ENCODE measurements at regions not wholly inside any gene's neighbourhood (a gene's known extent, or its start where the extent isn't known, plus 50 kb on each side); places are given as distances from the start of the nearest gene placed in this dataset.

DNA sequence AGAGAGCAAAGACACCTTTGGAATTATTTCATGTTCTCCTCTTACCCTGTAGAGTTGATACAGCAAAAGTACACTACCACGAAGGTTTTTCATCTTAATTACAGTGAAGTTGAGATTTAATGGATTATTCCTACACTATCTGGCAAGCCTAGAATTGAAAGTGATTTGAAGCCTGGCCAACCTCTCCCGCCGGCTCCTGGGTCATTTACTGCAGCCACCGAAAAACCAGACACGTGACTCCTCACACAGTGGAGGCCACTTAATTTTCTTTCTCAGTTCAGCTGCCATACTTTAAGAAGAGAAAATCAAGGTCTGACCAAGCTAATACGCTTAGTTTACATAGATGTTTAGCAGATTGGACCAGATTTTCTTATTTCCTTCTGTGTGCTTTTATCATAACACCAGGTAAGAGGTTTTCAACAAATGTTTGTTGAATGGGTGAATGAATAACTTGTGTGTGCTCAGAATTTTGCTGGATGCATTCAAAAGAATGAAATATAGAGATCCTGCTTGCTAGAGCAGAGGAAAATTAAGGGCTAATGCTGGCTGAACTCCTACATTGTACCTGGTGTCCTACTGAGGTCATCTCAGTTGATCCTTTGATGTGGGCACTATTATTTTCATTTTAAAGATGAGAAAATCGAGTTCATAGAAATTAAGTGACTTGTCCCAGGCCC, 97.2 kb upstream of the PDE10A start:
- H3K27ac Mint-ChIP-seq (ENCODE audit: low read depth), result no peak overlapping the region
- peaks cover 23% of the 10 kb centered on the region for H3K27me3 Mint-ChIP-seq
- ATAC-seq (replicated peaks; ENCODE audit: extremely low read depth, poor library complexity, severe bottlenecking) (no peak), DNase-seq (ENCODE audit: low spot score in 2 of 2) (no peak)
- H3K9me3 Mint-ChIP-seq, result peaks cover 12% of the 10 kb centered on the region
- peaks cover 1% of the 10 kb centered on the region for H3K36me3 Mint-ChIP-seq (ENCODE audit: insufficient read depth)
- no peak overlapping the region for H3K4me3 Mint-ChIP-seq
- H3K4me1 Mint-ChIP-seq, result no peaks in the 10 kb centered on the region

DNA sequence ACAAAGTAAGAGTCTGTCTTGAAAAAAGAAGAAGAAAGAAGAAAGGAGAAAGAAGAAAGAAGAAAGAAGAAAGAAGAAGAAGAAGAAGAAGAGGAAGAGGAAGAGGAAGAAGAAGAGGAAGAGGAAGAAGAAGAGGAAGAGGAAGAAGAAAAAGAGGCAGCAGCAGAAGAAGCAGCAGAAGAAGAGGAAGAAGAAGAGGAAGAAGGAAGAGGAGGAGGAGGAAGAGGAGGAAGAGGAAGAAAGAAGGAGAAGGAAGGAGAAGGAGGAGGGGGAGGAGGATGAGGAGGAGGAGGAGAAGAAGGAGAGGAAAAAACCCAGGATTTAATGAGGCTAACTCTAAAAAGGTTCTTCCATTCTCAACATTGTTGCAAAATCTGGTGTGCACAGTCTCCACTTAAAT, 95.4 kb upstream of the PDE10A start:
- no peak for ATAC-seq (replicated peaks; ENCODE audit: extremely low read depth, poor library complexity, severe bottlenecking)
- Mint-ChIP-seq H3K27ac (ENCODE audit: low read depth) (no peak overlapping the region), H3K27me3 (peaks cover 19% of the 10 kb centered on the region), H3K4me1 (no peaks in the 10 kb centered on the region), H3K4me3 (no peak overlapping the region), H3K9me3 (peaks cover 12% of the 10 kb centered on the region), H3K36me3 (ENCODE audit: insufficient read depth) (peaks cover 1% of the 10 kb centered on the region)
- no peak for DNase-seq (ENCODE audit: low spot score in 2 of 2)

DNA sequence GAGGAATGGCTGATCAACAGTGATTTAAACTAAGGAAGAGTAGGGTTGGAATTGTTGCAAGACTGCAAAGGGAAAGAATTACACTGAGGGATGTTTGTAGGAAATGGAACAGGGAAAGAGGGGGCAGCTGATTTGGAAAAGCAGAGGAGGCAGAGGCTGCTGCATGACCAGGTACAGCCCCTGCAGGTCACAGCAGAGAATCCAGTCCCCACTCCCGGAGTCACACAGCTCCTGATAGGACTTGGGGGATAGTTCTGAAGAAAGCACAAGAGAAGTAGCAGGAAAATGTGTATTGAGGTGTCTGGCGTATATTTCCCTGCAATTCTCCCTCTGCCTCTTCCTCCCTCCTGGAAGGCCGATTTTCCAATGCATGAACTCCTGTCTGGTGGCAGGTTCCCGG, 92.5 kb upstream of the PDE10A start:
- no peak overlapping the region for H3K4me3 Mint-ChIP-seq
- no peaks in the 10 kb centered on the region for H3K4me1 Mint-ChIP-seq
- H3K27me3 Mint-ChIP-seq, result peaks cover 11% of the 10 kb centered on the region
- H3K27ac Mint-ChIP-seq (ENCODE audit: low read depth), result no peak overlapping the region
- DNase-seq (ENCODE audit: low spot score in 2 of 2) (no peak), ATAC-seq (replicated peaks; ENCODE audit: extremely low read depth, poor library complexity, severe bottlenecking) (no peak)
- peaks cover 1% of the 10 kb centered on the region for H3K36me3 Mint-ChIP-seq (ENCODE audit: insufficient read depth)
- peaks cover 6% of the 10 kb centered on the region for H3K9me3 Mint-ChIP-seq

DNA sequence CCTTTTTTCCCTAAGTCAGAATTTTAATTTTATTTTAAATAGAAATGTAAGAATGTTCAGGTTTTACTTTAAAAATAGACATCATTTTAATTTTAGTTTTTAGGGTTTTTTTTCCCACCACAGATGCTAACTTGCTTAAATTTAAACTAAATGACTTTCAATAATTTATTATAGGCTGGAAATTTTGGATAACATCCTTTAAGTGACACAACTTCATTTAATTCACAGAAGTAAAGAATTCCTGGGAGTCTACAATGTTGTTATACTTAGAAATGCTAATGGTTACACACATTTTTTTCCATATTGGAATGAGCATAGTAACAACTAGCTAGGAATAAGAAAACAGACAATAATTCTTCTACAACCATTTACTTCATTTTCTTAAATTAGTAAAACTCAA, 90.5 kb upstream of the PDE10A start:
- peaks cover 12% of the 10 kb centered on the region for H3K9me3 Mint-ChIP-seq
- peaks cover 6% of the 10 kb centered on the region for H3K27me3 Mint-ChIP-seq
- no peaks in the 10 kb centered on the region for H3K4me1 Mint-ChIP-seq
- H3K27ac Mint-ChIP-seq (ENCODE audit: low read depth), result no peak overlapping the region
- DNase-seq (ENCODE audit: low spot score in 2 of 2) (no peak), ATAC-seq (replicated peaks; ENCODE audit: extremely low read depth, poor library complexity, severe bottlenecking) (no peak)
- H3K36me3 Mint-ChIP-seq (ENCODE audit: insufficient read depth), result peaks cover under 1% of the 10 kb centered on the region
- H3K4me3 Mint-ChIP-seq, result no peak overlapping the region

DNA sequence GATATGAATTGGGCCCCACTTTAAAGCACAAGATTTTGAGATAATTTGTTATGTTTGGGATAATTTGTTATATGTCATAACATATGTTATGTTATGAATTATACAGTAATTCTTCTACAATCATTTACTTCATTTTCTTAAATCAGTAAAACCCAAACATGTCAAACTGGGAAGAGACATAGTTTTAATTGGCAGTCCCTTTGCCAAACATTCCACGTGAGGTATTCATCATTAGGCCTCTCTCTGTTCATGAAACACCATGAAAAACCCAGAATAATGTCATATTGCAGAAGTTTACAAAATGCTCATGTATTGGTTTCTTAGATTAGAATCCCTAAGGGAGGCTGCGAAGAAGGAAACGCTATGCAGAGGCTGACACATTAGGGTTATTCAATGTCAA, 89.4 kb upstream of the PDE10A start:
- Mint-ChIP-seq H3K4me1 (no peaks in the 10 kb centered on the region), H3K36me3 (ENCODE audit: insufficient read depth) (no peaks in the 10 kb centered on the region), H3K4me3 (no peak overlapping the region), H3K27me3 (no peaks in the 10 kb centered on the region), H3K9me3 (peaks cover 7% of the 10 kb centered on the region), H3K27ac (ENCODE audit: low read depth) (no peak overlapping the region)
- ATAC-seq (replicated peaks; ENCODE audit: extremely low read depth, poor library complexity, severe bottlenecking) (no peak), DNase-seq (ENCODE audit: low spot score in 2 of 2) (no peak)

DNA sequence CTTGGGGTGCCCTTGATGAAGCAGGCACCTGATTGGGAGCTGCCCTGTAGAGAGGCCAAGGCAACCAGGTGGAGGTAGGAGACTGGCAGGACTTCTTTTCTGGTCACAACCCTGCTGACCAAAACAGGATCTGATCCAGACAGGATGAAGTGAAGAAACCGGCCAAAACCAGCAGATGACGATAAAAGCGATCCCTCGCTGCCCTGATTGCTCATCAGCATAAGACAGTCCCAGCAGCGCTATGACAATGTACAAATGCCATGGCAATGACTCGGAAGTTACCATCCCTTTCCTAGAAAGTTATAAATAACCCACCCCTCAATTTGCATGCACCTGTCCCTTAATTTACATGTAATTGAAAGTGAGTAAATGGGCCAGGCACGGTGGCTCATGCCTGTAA, 88.4 kb upstream of the PDE10A start:
- no peak overlapping the region for H3K27ac Mint-ChIP-seq (ENCODE audit: low read depth)
- no peak overlapping the region for H3K4me3 Mint-ChIP-seq
- H3K4me1 Mint-ChIP-seq, result no peaks in the 10 kb centered on the region
- H3K36me3 Mint-ChIP-seq (ENCODE audit: insufficient read depth), result no peaks in the 10 kb centered on the region
- H3K27me3 Mint-ChIP-seq, result no peaks in the 10 kb centered on the region
- ATAC-seq (replicated peaks; ENCODE audit: extremely low read depth, poor library complexity, severe bottlenecking), result no peak
- H3K9me3 Mint-ChIP-seq, result peaks cover 7% of the 10 kb centered on the region
- no peak for DNase-seq (ENCODE audit: low spot score in 2 of 2)

DNA sequence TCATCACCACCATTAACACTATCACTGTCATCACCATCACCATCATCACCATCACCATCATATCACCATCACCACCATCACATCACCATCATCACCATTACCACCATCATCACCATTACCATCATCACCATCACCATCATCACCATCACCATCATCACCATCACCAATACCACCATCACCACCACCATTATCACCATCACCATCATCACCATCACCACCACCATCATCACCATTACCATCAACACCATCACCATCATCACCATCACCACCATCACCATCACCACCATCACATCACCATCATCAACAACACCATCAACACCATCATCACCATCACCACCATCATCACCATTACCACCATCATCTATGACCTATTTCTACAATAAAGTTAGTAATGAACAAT, 86.1 kb upstream of the PDE10A start:
- Mint-ChIP-seq H3K27me3 (no peaks in the 10 kb centered on the region), H3K27ac (ENCODE audit: low read depth) (no peak overlapping the region), H3K4me1 (no peaks in the 10 kb centered on the region), H3K9me3 (peaks cover 7% of the 10 kb centered on the region), H3K4me3 (no peak overlapping the region), H3K36me3 (ENCODE audit: insufficient read depth) (no peaks in the 10 kb centered on the region)
- DNase-seq (ENCODE audit: low spot score in 2 of 2), result no peak
- no peak for ATAC-seq (replicated peaks; ENCODE audit: extremely low read depth, poor library complexity, severe bottlenecking)

DNA sequence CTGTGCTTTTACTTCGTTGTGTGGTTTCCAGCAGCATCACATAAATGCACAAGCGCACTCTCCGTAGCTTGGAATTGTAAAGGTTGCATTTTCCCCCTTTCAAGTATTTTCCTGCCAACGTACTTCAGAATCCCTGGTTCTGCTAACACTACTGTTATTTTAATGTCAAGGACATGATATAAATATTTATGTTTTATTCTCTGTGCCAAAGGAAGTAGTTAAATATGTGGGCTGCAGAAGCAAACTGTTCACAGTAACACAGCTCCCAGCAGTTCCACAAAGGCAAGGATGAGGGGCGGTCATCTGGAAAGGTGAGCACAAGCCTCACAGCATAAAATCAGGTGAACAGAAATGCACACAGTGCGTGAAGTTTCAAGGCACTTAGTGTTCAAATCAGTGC, 85.3 kb upstream of the PDE10A start:
- Mint-ChIP-seq H3K4me1 (no peaks in the 10 kb centered on the region), H3K27me3 (no peaks in the 10 kb centered on the region), H3K27ac (ENCODE audit: low read depth) (no peak overlapping the region), H3K9me3 (peaks cover 7% of the 10 kb centered on the region), H3K36me3 (ENCODE audit: insufficient read depth) (no peaks in the 10 kb centered on the region), H3K4me3 (no peak overlapping the region)
- no peak for DNase-seq (ENCODE audit: low spot score in 2 of 2)
- no peak for ATAC-seq (replicated peaks; ENCODE audit: extremely low read depth, poor library complexity, severe bottlenecking)

DNA sequence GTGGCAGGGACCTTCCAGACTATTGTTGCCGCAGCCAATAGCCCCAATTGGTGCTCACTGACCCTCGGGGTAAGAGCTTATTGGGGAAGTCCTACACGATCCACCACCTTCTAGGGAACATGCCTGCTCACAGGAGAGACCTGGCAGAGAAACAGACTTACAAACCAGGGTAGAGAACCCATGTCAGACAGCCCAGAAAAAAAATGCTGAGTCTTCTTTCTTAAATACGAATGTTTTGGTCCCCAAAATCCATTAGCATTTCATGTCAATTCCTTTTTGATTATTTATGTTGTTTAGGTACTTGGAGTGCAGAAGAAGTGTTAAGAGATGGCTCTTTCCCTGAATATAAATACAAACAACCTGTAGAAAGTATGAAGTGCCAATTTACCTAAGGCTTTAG, 84.9 kb upstream of the PDE10A start:
- Mint-ChIP-seq H3K4me3 (no peak overlapping the region), H3K36me3 (ENCODE audit: insufficient read depth) (no peaks in the 10 kb centered on the region), H3K27me3 (no peaks in the 10 kb centered on the region), H3K9me3 (peaks cover 7% of the 10 kb centered on the region), H3K27ac (ENCODE audit: low read depth) (no peak overlapping the region), H3K4me1 (no peaks in the 10 kb centered on the region)
- ATAC-seq (replicated peaks; ENCODE audit: extremely low read depth, poor library complexity, severe bottlenecking) (no peak), DNase-seq (ENCODE audit: low spot score in 2 of 2) (no peak)

DNA sequence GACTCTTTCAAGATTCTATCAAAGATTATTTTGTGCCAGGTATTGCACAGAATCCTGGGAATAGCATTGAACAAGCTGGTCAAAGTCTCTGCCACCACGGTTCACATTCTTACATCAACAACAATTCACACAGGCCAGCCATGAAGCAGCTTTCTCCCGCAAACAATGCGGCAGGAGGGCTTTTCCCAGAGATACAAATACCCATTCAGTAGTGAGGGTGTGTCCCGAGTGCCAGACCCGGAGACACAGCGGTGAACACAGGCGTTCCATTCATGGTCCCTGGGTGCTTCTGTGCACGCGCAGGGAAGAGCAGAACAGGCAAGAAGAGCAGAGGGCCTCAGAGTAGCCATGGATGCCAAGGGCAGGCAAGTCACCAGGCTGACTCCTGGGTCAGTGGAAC, 83.3 kb upstream of the PDE10A start:
- ATAC-seq (replicated peaks; ENCODE audit: extremely low read depth, poor library complexity, severe bottlenecking) (no peak), DNase-seq (ENCODE audit: low spot score in 2 of 2) (no peak)
- Mint-ChIP-seq H3K36me3 (ENCODE audit: insufficient read depth) (no peaks in the 10 kb centered on the region), H3K9me3 (peaks cover 7% of the 10 kb centered on the region), H3K4me1 (no peaks in the 10 kb centered on the region), H3K27ac (ENCODE audit: low read depth) (no peak overlapping the region), H3K4me3 (no peak overlapping the region), H3K27me3 (no peaks in the 10 kb centered on the region)

DNA sequence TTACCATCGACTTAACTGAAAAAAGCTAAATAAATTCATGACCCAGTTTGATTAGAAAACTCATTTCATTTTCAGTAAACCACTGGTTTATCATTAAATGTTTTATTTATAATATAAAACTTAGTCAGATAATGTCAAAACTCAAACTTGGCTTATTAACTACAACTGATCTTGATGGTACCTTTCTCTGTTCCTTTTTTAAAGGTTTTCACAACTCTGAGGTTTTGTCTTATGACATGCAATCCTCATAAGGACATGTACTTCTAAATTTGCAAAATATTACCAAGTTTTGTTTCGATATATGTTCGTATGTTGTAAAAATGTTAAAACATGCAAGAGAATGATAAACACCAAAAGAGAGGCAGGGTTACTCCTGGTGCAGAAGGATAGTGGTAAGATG, 82.5 kb upstream of the PDE10A start:
- no peaks in the 10 kb centered on the region for H3K36me3 Mint-ChIP-seq (ENCODE audit: insufficient read depth)
- no peak for DNase-seq (ENCODE audit: low spot score in 2 of 2)
- peaks cover 7% of the 10 kb centered on the region for H3K9me3 Mint-ChIP-seq
- no peak overlapping the region for H3K4me3 Mint-ChIP-seq
- no peak for ATAC-seq (replicated peaks; ENCODE audit: extremely low read depth, poor library complexity, severe bottlenecking)
- no peaks in the 10 kb centered on the region for H3K4me1 Mint-ChIP-seq
- H3K27me3 Mint-ChIP-seq, result no peaks in the 10 kb centered on the region
- H3K27ac Mint-ChIP-seq (ENCODE audit: low read depth), result no peak overlapping the region

DNA sequence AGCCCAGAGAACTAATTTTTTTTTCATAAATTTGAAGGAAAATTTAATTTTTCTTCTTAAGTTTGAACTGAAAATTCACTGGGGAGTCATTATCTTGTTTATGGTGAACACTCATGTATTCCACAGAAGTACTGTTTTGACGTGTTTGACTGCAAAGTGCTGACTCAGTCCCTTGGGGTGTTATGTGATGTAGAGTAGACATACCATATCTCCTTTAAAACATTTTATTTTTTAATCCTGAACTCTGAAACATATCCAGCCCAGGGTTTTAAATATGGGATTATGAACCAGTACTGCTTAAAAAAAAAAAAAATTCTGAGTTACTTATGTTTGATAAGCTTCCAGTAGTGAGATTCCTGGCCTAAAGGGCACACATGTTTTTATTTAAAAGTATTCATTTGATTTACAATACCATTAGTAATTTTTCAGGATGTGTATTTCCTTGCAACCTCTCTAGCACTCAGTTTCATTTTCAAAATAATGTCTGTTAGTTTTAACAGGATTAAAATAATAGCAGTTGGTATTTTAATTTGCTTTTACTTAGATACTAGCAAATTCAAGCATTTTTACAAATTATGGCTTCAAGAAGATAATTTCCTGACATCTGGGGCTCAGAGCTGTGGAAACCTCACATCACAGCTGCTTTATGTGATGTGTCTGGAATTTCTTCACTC, 81.7 kb upstream of the PDE10A start:
- no peaks in the 10 kb centered on the region for H3K27me3 Mint-ChIP-seq
- H3K4me3 Mint-ChIP-seq, result no peak overlapping the region
- H3K9me3 Mint-ChIP-seq, result peaks cover 7% of the 10 kb centered on the region
- no peaks in the 10 kb centered on the region for H3K36me3 Mint-ChIP-seq (ENCODE audit: insufficient read depth)
- ATAC-seq (replicated peaks; ENCODE audit: extremely low read depth, poor library complexity, severe bottlenecking) (no peak), DNase-seq (ENCODE audit: low spot score in 2 of 2) (no peak)
- no peaks in the 10 kb centered on the region for H3K4me1 Mint-ChIP-seq
- no peak overlapping the region for H3K27ac Mint-ChIP-seq (ENCODE audit: low read depth)

DNA sequence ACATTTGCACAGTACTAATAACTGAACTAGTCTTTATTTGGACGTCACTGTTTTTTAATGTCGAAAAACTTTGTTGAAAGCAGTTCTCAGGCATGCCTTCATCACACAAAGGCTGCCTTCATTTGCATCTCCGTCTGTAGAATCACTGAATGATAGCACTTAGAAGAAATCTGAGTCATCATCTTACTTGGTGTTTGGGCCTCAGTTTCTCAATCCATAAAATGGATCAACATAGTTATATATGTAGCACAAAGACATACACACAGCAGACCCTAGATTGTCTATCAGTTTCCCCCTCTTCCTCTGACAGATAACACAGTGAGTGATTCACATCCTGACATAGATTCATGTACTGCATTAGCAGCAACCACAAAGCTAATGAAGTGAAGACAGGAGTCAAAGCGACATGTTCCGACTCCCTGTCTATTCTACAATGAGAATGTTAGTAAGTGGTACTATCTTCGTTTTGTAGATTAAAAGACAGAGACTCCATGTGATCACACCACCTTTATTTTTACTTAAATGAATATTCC, 80.4 kb upstream of the PDE10A start:
- Mint-ChIP-seq H3K27ac (ENCODE audit: low read depth) (no peak overlapping the region), H3K36me3 (ENCODE audit: insufficient read depth) (no peaks in the 10 kb centered on the region), H3K4me3 (no peak overlapping the region), H3K27me3 (no peaks in the 10 kb centered on the region), H3K4me1 (no peaks in the 10 kb centered on the region), H3K9me3 (no peaks in the 10 kb centered on the region)
- ATAC-seq (replicated peaks; ENCODE audit: extremely low read depth, poor library complexity, severe bottlenecking) (no peak), DNase-seq (ENCODE audit: low spot score in 2 of 2) (no peak)

All from central memory CD8-positive, alpha-beta T cell (primary cell).